Kidney (tissue), 13 donors: ENCODE measurements at regions not wholly inside any gene's neighbourhood (a gene's known extent, or its start where the extent isn't known, plus 50 kb on each side); places are given as distances from the start of the nearest gene placed in this dataset.

Source experiments
- DNase-seq, 5 donors: peaks; one replicate each; pipeline ENCODE4 v3.0.0-alpha.2; 2013 to 2020
- FAIRE-seq: peaks from 2 replicates; lab custom pipeline; 2012; peaks lifted over from hg19 to GRCh38; lab: Jason Lieb, UNC
- H3K27ac ChIP-seq, 2 donors: one replicate each; pipeline ENCODE4 v1.7.0; 2013; ENCODE audit warnings: low read depth in 2 of 2, low read length in 2 of 2, inconsistent platforms in 1 of 2
- H3K27me3 ChIP-seq: one replicate; pipeline ENCODE4 v1.7.1; 2013; ENCODE audit warnings: low read length, inconsistent platforms; ENCODE audit not compliant: control insufficient read depth, insufficient read depth
- H3K36me3 ChIP-seq, 3 donors: one replicate each; pipeline versions ENCODE4 v1.7.0 to v1.7.1; 2013; ENCODE audit warnings: low read length in 3 of 3, control low read depth in 1 of 3, inconsistent platforms in 1 of 3; ENCODE audit not compliant: insufficient read depth in 3 of 3, control insufficient read depth in 2 of 3
- H3K4me1 ChIP-seq, 3 donors: one replicate each; pipeline versions ENCODE4 v1.7.0 to v1.7.1; 2013; ENCODE audit warnings: low read length in 3 of 3, inconsistent platforms in 1 of 3, low read depth in 1 of 3; ENCODE audit not compliant: control insufficient read depth in 2 of 3, insufficient read depth in 2 of 3
- H3K4me3 ChIP-seq, 3 donors: one replicate each; pipeline versions ENCODE4 v1.7.0 to v1.8.1; 2013; ENCODE audit warnings: low read length in 3 of 3, control low read depth in 1 of 3, inconsistent platforms in 1 of 3
- H3K9ac ChIP-seq, 3 donors: one replicate each; pipeline versions ENCODE4 v1.7.0 to v1.7.1; 2013; ENCODE audit warnings: low read length in 3 of 3, control low read depth in 1 of 3, inconsistent platforms in 1 of 3
- H3K9me3 ChIP-seq, 3 donors: one replicate each; pipeline versions ENCODE4 v1.7.0 to v1.7.1; 2013; ENCODE audit warnings: low read length in 3 of 3, control low read depth in 1 of 3, inconsistent platforms in 1 of 3; ENCODE audit not compliant: control insufficient read depth in 2 of 3, insufficient read depth in 1 of 3
- CTCF ChIP-seq: IDR thresholded peaks from 3 replicates; pipeline ENCODE4 v1.5.1; 2012; ENCODE audit warnings: mild to moderate bottlenecking, moderate library complexity, borderline replicate concordance; ENCODE audit not compliant: insufficient read depth; ENCODE audit errors: extremely low read depth
- intact Hi-C: fragments of 100-400 bp; cut with DNase I; formaldehyde crosslinking; loops from one replicate; pipeline ENCODE4 v1.11.1; 2022
- donor health status: control.
- donor health status: control.
- donor health status: control.
- donor health status: control.
- donor health status: control.
- donor health status: DM: yes; HTN: yes; CAD: no.
- donor health status: Normal renal cell carcinoma (clear cell type).

GRCh38 chr13:34849406-34849805 lies 92.7 kb upstream of the NBEA start:
- Histone ChIP-seq H3K27ac (no peak overlapping the region), H3K27me3 (no peaks in the 10 kb centered on the region), H3K9ac (no peak overlapping the region), H3K4me1 (no peaks in the 10 kb centered on the region), H3K36me3 (no peaks in the 10 kb centered on the region), H3K4me3 (no peak overlapping the region), H3K9me3 (no peaks in the 10 kb centered on the region)
- DNase-seq, result no peak
- intact Hi-C loops, result no loop called here
- no peak for FAIRE-seq
- no peak for TF ChIP-seq CTCF

- no peak overlapping the region for H3K4me3 ChIP-seq
- TF ChIP-seq CTCF, result no peak
Observed at GRCh38 chr13:34853161-34853560, 88.9 kb upstream of the NBEA start.

GRCh38 chr13:34857558-34858325 lies 84.3 kb upstream of the NBEA start:
- intact Hi-C loops, result no loop called here
- Histone ChIP-seq H3K9ac (no peak overlapping the region), H3K36me3 (no peaks in the 10 kb centered on the region), H3K4me1 (no peaks in the 10 kb centered on the region), H3K9me3 (no peaks in the 10 kb centered on the region), H3K27ac (no peak overlapping the region), H3K27me3 (no peaks in the 10 kb centered on the region), H3K4me3 (no peak overlapping the region)
- DNase-seq (peak in 1 of 5 donors; percentile 30), FAIRE-seq (no peak)
- TF ChIP-seq CTCF, result no peak

More at GRCh38 chr13:34853161-34853560, 88.9 kb upstream of the NBEA start:
- Histone ChIP-seq H3K27ac (no peak overlapping the region), H3K9ac (no peak overlapping the region), H3K9me3 (no peaks in the 10 kb centered on the region), H3K4me1 (no peaks in the 10 kb centered on the region), H3K36me3 (no peaks in the 10 kb centered on the region), H3K27me3 (no peaks in the 10 kb centered on the region)
- FAIRE-seq, result no peak
- no peak for DNase-seq
- intact Hi-C loops, result no loop called here
